Aorta (tissue), 5 donors: ENCODE measurements at regions not wholly inside any gene's neighbourhood (a gene's known extent, or its start where the extent isn't known, plus 50 kb on each side); places are given as distances from the start of the nearest gene placed in this dataset.

Experiments used
- ATAC-seq: fragments of 200-7000 bp; cut with Tn5 transposase; one replicate; pipeline ENCODE4 v1.9.1; 2022; ENCODE audit warnings: moderate library complexity; ENCODE audit not compliant: low FRiP score
- DNase-seq, 2 donors: peaks; one replicate each; pipeline ENCODE4 v3.0.0-alpha.2; 2020
- H3K27ac ChIP-seq, 2 donors: one replicate each; pipeline ENCODE4 v1.5.1; 2013; ENCODE audit warnings: low read length in 2 of 2, mild to moderate bottlenecking in 2 of 2, moderate library complexity in 2 of 2, control low read depth in 1 of 2, inconsistent platforms in 1 of 2, low read depth in 1 of 2
- H3K27me3 ChIP-seq, 2 donors: one replicate each; pipeline ENCODE4 v1.6.1; 2013; ENCODE audit warnings: control low read depth in 1 of 2, low read length in 1 of 2, mild to moderate bottlenecking in 1 of 2, moderate library complexity in 1 of 2; ENCODE audit not compliant: insufficient read depth in 2 of 2, control insufficient read depth in 1 of 2
- H3K36me3 ChIP-seq, 2 donors: one replicate each; pipeline ENCODE4 v1.6.1; 2013; ENCODE audit warnings: control low read depth in 1 of 2, low read length in 1 of 2, mild to moderate bottlenecking in 1 of 2; ENCODE audit not compliant: insufficient read depth in 2 of 2, control insufficient read depth in 1 of 2
- H3K4me1 ChIP-seq, 2 donors: one replicate each; pipeline ENCODE4 v1.6.1; 2013; ENCODE audit warnings: low read length in 2 of 2, control low read depth in 1 of 2, mild to moderate bottlenecking in 1 of 2, moderate library complexity in 1 of 2; ENCODE audit not compliant: insufficient read depth in 2 of 2, control insufficient read depth in 1 of 2
- H3K4me3 ChIP-seq, 2 donors: one replicate each; pipeline ENCODE4 v1.5.1; 2013; ENCODE audit warnings: low read length in 2 of 2, control low read depth in 1 of 2, mild to moderate bottlenecking in 1 of 2
- H3K9me3 ChIP-seq: one replicate; pipeline ENCODE4 v1.6.1; 2013; ENCODE audit warnings: mild to moderate bottlenecking, low read length; ENCODE audit not compliant: control insufficient read depth
- WGBS, 2 donors: extraction: QIAGEN DNeasy Blood & Tissue Kit; methylation state at CpG; one replicate each; pipeline ENCODE4 v1.1.7; 2013; 5-methylcytosine and 5-hydroxymethylcytosine counted together
- intact Hi-C, 2 donors: fragments of 100-400 bp; cut with DNase I; formaldehyde crosslinking; loops; one replicate each; pipeline versions ENCODE4 v1.14.2 to v1.15.0; 2022
- donor health status: healthy with polysubstance abuse.
- donor health status: Bipolar disorder and iron deficiency.
- donor health status: DM: no; HTN: no; CAD: no.
- donor health status: DM: no; HTN: no; CAD: no.
- donor health status: DM: yes; HTN: yes; CAD: no.

DNA sequence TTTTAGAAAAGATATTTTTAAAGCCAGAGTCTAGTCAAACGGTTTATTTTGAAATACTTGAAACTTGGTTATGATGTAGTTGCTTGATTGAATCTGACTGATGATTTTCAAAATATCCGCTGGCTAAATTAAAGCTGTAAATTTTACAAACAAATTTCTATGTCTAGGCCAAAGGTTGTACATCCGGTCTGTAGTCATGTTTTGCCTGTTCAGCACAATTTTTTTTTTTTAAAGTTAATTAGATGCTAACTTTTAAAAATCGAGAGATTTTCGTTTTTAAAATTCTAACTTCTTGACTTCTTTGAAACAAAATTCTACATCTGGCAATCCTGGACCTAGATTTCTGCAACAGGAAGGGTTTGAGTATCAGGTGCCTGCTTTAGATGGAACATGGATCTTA lies 412.4 kb downstream of the TXNL1 start:
- H3K4me1 ChIP-seq, result no peaks in the 10 kb centered on the region
- no peak overlapping the region for H3K4me3 ChIP-seq
- ATAC-seq (no peak), DNase-seq (no peak)
- WGBS, 2 donors, result 85% methylated on average over 5 of the region's 5 CpGs
- H3K9me3 ChIP-seq, result no peaks in the 10 kb centered on the region
- no peak overlapping the region for H3K27ac ChIP-seq
- no peaks in the 10 kb centered on the region for H3K36me3 ChIP-seq
- no peaks in the 10 kb centered on the region for H3K27me3 ChIP-seq
- intact Hi-C loops, result no loop called here

DNA sequence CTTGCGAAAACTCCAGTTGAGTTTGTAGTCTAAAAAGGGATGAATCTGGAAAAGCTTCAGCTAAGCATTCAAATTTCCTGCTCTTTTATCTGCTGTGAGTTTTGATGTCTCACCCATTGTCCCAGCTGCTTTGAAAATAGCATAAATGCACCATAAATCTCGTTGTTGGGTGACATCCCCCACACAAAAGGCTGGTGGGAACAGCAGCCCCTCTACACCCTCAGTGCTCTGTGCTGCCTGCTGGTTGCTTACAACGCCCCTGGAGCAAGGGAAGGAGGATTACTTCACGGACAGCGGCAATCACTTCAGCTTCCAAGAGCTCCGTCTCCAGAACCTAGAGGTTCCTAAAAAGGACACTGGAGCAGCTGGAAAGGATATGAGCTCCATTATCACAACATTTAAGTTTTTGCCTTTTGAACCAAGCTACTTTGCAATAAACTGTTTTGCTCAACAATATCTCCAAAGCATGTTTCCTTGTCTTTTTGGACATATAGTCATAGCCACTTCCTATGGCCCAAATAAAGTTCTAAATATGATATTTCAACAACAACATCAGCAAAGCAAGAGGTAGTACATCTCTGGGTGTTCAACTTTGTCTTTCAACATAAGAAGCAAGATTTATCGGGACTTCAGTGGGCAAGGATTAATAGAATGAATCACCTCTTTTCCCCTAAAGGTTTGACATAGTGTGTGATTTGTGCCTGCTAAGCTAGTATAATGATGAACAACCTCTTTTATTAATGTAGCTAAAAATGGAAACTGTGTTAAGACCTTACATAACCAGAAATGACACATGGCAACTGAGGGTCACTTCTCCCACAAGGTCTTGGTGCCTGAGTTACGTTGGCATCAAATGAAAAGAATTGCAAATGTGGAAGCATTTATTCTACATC lies 413.5 kb downstream of the TXNL1 start:
- ATAC-seq (no peak), DNase-seq (no peak)
- 69 to 81% methylated on average over 8 of the region's 8 CpGs for WGBS, 2 donors
- H3K27ac ChIP-seq, result no peak overlapping the region
- no peaks in the 10 kb centered on the region for H3K4me1 ChIP-seq
- no peak overlapping the region for H3K4me3 ChIP-seq
- H3K9me3 ChIP-seq, result no peaks in the 10 kb centered on the region
- intact Hi-C loops, result no loop called here
- no peaks in the 10 kb centered on the region for H3K27me3 ChIP-seq
- no peaks in the 10 kb centered on the region for H3K36me3 ChIP-seq

DNA sequence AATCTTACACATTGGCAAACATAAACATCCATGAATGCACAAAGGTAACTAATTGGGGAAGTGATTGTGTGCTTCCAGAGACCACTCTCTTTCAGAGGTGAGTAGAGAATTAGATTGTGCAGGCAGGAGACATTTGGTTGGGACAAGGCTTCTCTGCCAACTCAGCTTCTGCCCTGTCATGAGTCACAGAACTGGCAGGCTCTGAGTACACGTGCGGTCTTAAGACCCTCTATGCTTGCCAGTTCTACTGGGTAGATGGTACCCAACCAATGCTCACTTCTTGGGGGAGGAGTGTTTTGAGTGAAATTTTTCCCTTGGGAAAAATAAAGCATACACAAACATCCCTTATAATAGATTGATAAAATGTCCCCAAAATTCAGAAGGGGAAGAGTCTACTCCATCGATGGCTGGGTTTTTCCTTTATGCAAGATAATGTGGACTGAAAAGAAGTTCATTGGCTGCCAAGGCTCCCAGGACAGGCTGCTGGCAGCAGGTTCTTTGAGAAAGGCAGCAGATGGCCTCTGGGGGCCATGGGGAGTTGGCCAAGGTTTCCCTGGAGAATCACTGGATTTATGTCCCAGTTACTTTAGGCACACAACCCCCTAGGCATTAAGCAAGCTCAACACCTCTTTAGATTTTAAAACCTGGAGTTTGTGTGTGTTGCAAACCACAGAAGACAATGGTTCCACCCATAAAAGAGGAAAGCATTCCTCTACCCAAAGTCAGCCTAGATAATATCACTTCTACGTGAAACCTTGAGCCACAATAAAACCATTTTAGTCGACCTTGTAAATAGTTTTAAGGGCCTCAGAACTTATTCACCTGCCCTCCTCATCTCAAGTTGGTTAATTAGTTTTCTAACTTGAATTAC lies 417.0 kb downstream of the TXNL1 start:
- no peak for DNase-seq
- no peak overlapping the region for H3K4me3 ChIP-seq
- intact Hi-C loops, result no loop called here
- H3K9me3 ChIP-seq, result no peaks in the 10 kb centered on the region
- no peaks in the 10 kb centered on the region for H3K27me3 ChIP-seq
- no peak overlapping the region for H3K27ac ChIP-seq
- no peaks in the 10 kb centered on the region for H3K4me1 ChIP-seq
- WGBS, 2 donors, result 45 to 50% methylated on average over 5 of the region's 5 CpGs
- ATAC-seq, result no peak
- H3K36me3 ChIP-seq, result no peaks in the 10 kb centered on the region

DNA sequence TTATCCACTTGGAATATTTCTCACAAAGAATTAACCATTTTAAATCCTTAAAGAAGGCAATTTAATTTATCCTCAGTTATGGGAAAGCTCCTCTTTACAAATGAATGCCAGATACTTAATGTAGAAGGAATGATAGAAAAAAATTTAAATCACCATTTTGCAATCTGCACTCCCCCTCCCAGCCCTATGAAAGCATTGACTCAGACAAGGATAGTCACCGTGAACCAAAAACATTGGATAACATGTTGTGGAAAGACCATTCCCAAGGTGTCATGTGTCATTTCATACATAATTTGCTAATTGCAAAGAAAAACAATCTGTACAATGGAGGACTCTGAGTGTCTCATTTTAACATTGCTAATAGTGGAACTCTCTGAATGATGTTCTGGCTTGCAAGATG lies 421.0 kb downstream of the TXNL1 start:
- WGBS, 2 donors, result 85 to 94% methylated on average over 1 of the region's 1 CpG
- intact Hi-C loops, result no loop called here

DNA sequence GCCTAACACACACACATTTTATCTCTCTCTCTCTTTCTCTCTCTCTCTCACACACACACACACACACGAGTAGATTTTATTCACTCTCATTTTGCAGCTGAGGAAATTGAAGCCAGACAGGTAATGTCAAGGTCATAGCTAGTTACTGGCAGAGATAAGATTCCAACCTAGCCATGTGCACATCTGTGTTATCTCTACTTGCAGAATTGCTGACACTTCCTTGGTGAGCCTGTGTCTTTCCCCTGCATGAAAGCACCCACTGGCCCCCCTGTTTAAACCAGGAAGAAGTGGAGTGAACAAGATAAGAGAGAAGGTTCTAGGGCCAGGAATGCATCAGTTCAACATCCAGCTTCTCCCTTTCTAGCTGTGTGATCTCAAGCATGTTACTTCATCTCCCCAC lies 423.7 kb downstream of the TXNL1 start:
- ATAC-seq, result no peak
- H3K4me1 ChIP-seq, result no peaks in the 10 kb centered on the region
- WGBS, 2 donors, result 70 to 71% methylated on average over 1 of the region's 1 CpG

More for the DNA sequence above, 421.0 kb downstream of the TXNL1 start:
- no peaks in the 10 kb centered on the region for H3K9me3 ChIP-seq
- H3K4me1 ChIP-seq, result no peaks in the 10 kb centered on the region
- no peaks in the 10 kb centered on the region for H3K27me3 ChIP-seq
- ATAC-seq, result no peak
- DNase-seq, result no peak
- no peak overlapping the region for H3K27ac ChIP-seq
- no peaks in the 10 kb centered on the region for H3K36me3 ChIP-seq
- no peak overlapping the region for H3K4me3 ChIP-seq

DNA sequence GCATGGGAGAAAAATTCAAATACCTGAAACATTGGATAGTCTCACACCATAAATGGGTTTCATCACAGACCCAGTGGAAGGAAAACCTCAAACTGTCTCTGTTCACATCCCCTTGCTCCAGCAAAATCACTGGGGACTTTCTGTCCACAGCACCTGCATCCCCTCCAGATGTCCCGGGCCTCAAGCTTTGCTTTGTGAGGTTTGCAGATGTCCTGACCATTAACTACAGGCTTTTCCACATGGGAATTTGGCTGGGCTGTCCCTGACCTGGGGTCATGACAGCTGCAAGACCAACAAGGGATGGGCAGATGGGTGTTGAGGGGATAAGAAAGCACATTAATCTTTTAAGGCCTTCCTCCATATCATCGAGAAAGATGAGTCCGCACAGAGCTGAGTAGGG lies 427.9 kb downstream of the TXNL1 start:
- DNase-seq, result no peak
- no peak for ATAC-seq
- no peaks in the 10 kb centered on the region for H3K27me3 ChIP-seq
- WGBS, 2 donors, result 71 to 78% methylated on average over 3 of the region's 3 CpGs
- H3K9me3 ChIP-seq, result no peaks in the 10 kb centered on the region
- intact Hi-C loops, result no loop called here
- H3K36me3 ChIP-seq, result no peaks in the 10 kb centered on the region
- no peak overlapping the region for H3K4me3 ChIP-seq
- no peaks in the 10 kb centered on the region for H3K4me1 ChIP-seq
- no peak overlapping the region for H3K27ac ChIP-seq

More for the DNA sequence above, 423.7 kb downstream of the TXNL1 start:
- intact Hi-C loops, result no loop called here
- H3K27me3 ChIP-seq, result no peaks in the 10 kb centered on the region
- H3K9me3 ChIP-seq, result no peaks in the 10 kb centered on the region
- no peak overlapping the region for H3K27ac ChIP-seq
- no peaks in the 10 kb centered on the region for H3K36me3 ChIP-seq
- no peak for DNase-seq
- H3K4me3 ChIP-seq, result no peak overlapping the region

- H3K9me3 ChIP-seq, result peaks cover 2% of the 10 kb centered on the region
- H3K4me3 ChIP-seq, result no peak overlapping the region
- no peak for ATAC-seq
- WGBS, 2 donors, result 97% methylated on average over 6 of the region's 6 CpGs
- no peaks in the 10 kb centered on the region for H3K36me3 ChIP-seq
- intact Hi-C loops, result no loop called here
- DNase-seq, result no peak
- H3K4me1 ChIP-seq, result no peaks in the 10 kb centered on the region
- no peak overlapping the region for H3K27ac ChIP-seq
- H3K27me3 ChIP-seq, result no peaks in the 10 kb centered on the region
These were observed 430.4 kb downstream of the TXNL1 start for GRCh38 chr18:56207989-56208388.

GRCh38 chr18:56204052-56204451 lies 434.3 kb downstream of the TXNL1 start:
- no peaks in the 10 kb centered on the region for H3K27me3 ChIP-seq
- no peak overlapping the region for H3K4me3 ChIP-seq
- no peak overlapping the region for H3K27ac ChIP-seq
- no peak for ATAC-seq
- H3K4me1 ChIP-seq, result peaks cover 0 to 24% of the 10 kb centered on the region in 2 donors
- no peaks in the 10 kb centered on the region for H3K36me3 ChIP-seq
- intact Hi-C loops, result no loop called here
- H3K9me3 ChIP-seq, result peaks cover 2% of the 10 kb centered on the region
- DNase-seq, result no peak
